K562 (cell line): ENCODE measurements at regions not wholly inside any gene's neighbourhood (a gene's known extent, or its start where the extent isn't known, plus 50 kb on each side); places are given as distances from the start of the nearest gene placed in this dataset.

Experiments used
- ATAC-seq: fragments of 200-7000 bp; cut with Tn5 transposase; 3 replicates; pipeline ENCODE4 v1.9.1; 2020; ENCODE audit warnings: moderate library complexity
- BruUV-seq: library from RNA; stranded (reverse); fragments of 400-500 nt; replicated peaks from 2 replicates; lab custom pipeline; 2021; lab: Mats Ljungman, UMichigan
- CTCF ChIA-PET: fragments of 300-600 bp; formaldehyde crosslinking; extraction: SDS; loops from one replicate; lab custom pipeline; 2021; ENCODE audit warnings: low intra/inter-chr PET ratio; lab: Yijun Ruan, JAX
- POLR2A ChIA-PET: fragments of 300-600, 350-650 bp; sonication (Branson Sonifier 250); formaldehyde crosslinking; extraction: SDS; loops from one replicate; lab custom pipeline; 2021; ENCODE audit warnings: antibody characterized with exemption, inconsistent platforms; lab: Yijun Ruan, JAX
- DNase-seq, 4 experiments: peaks; one replicate each; pipeline versions ENCODE4 v3.0.0 to v3.0.0-alpha.2; 2011 to 2018; ENCODE audit warnings: low spot score in 3 of 4, mixed read lengths in 3 of 4; ENCODE audit errors: extremely low read depth in 1 of 4
- FAIRE-seq: peaks from 2 replicates; lab custom pipeline; 2011; peaks lifted over from hg19 to GRCh38; lab: Jason Lieb, UNC
- H2AFZ ChIP-seq: 2 replicates; pipeline ENCODE4 v1.6.0; 2011; ENCODE audit warnings: low read depth, low read length, control low read depth, inconsistent platforms
- H3K27ac ChIP-seq: fragments of 200-600 bp; 3 replicates; pipeline ENCODE4 v1.8.0; 2011; ENCODE audit warnings: low read depth, mild to moderate bottlenecking, control low read depth, inconsistent platforms, low read length, moderate library complexity, mixed read lengths; ENCODE audit errors: extremely low read depth
- H3K27me3 ChIP-seq, 2 experiments: fragments of 300-600 bp in 1 of 2; 2 replicates in 1 of 2; 3 replicates in 1 of 2; pipeline versions ENCODE4 v1.6.0 to v1.8.0; 2011; ENCODE audit warnings: inconsistent platforms in 2 of 2, low read length in 2 of 2, mild to moderate bottlenecking in 1 of 2, mixed read lengths in 1 of 2, moderate library complexity in 1 of 2; ENCODE audit not compliant: control insufficient read depth in 2 of 2, insufficient read depth in 2 of 2
- H3K36me3 ChIP-seq: fragments of 300-600 bp; 3 replicates; pipeline ENCODE4 v1.8.0; 2011; ENCODE audit warnings: mild to moderate bottlenecking, low read length, inconsistent platforms; ENCODE audit not compliant: control insufficient read depth, insufficient read depth
- H3K4me1 ChIP-seq, 2 experiments: fragments of 200-600 bp in 1 of 2; replicated peaks in 1 of 2; 2 replicates in 1 of 2; 3 replicates in 1 of 2; pipeline versions ENCODE4 v1.5.1 to v1.8.0; 2011; ENCODE audit warnings: inconsistent platforms in 2 of 2, low read length in 2 of 2, mild to moderate bottlenecking in 1 of 2, mixed read lengths in 1 of 2, moderate library complexity in 1 of 2; ENCODE audit not compliant: control insufficient read depth in 2 of 2, insufficient read depth in 2 of 2
- H3K4me2 ChIP-seq: 2 replicates; pipeline ENCODE4 v1.6.1; 2011; ENCODE audit warnings: low read length, control low read depth, inconsistent platforms, mixed read lengths; ENCODE audit not compliant: insufficient read depth
- H3K4me3 ChIP-seq: fragments of 200-600 bp; sonication (generic), shearing (Covaris generic); 2 replicates; pipeline ENCODE4 v1.5.1; 2016; ENCODE audit warnings: control low read depth, inconsistent platforms
- H3K79me2 ChIP-seq: fragments of 200-600 bp; 3 replicates; pipeline ENCODE4 v1.8.0; 2011; ENCODE audit warnings: low read length, inconsistent platforms; ENCODE audit not compliant: control insufficient read depth, insufficient read depth
- H3K9ac ChIP-seq, 2 experiments: 2 replicates each; pipeline versions ENCODE4 v1.6.0 to v1.6.1; 2011; ENCODE audit warnings: low read depth in 2 of 2, low read length in 2 of 2, control low read depth in 1 of 2, inconsistent platforms in 1 of 2, mild to moderate bottlenecking in 1 of 2, mixed read lengths in 1 of 2; ENCODE audit not compliant: insufficient read depth in 1 of 2
- H3K9me1 ChIP-seq: one replicate; pipeline ENCODE4 v1.6.0; 2011; ENCODE audit warnings: inconsistent platforms, mild to moderate bottlenecking, low read length, moderate library complexity; ENCODE audit not compliant: control insufficient read depth, insufficient read depth
- H3K9me3 ChIP-seq: replicated peaks from 2 replicates; pipeline ENCODE4 v1.5.1; 2011; ENCODE audit warnings: low read depth, low read length, inconsistent platforms; ENCODE audit not compliant: control insufficient read depth, insufficient read depth
- H4K20me1 ChIP-seq: replicated peaks from 2 replicates; pipeline ENCODE4 v1.6.1; 2011; ENCODE audit warnings: low read length, inconsistent platforms, mixed read lengths; ENCODE audit not compliant: control insufficient read depth, insufficient read depth
- ARHGAP35 ChIP-seq: fragments of 450-650 bp; IDR thresholded peaks from 2 replicates; pipeline ENCODE4 v1.6.1; 2018; ENCODE audit not compliant: partially characterized antibody
- COPS2 ChIP-seq: fragments of 450-650 bp; conservative IDR thresholded peaks from 2 replicates; pipeline ENCODE4 v1.6.1; 2016; ENCODE audit warnings: mild to moderate bottlenecking, moderate library complexity
- HLTF ChIP-seq: fragments of 450-650 bp; IDR thresholded peaks from 2 replicates; pipeline ENCODE4 v1.6.1; 2016
- MAFF ChIP-seq: IDR thresholded peaks from 2 replicates; pipeline ENCODE4 v1.6.1; 2012; ENCODE audit warnings: low read length, improper control_type of control experiment
- POLR3G ChIP-seq: IDR thresholded peaks from 2 replicates; pipeline ENCODE4 v1.6.1; 2011; ENCODE audit not compliant: insufficient read length, insufficient replicate concordance; ENCODE audit errors: extremely low read depth
- PURB ChIP-seq: sonication (generic); formaldehyde crosslinking; IDR thresholded peaks from 2 replicates; pipeline ENCODE4 v1.9.0; 2021; ENCODE audit warnings: low read depth, mild to moderate bottlenecking, missing genetic modification reagents
- SAFB ChIP-seq: fragments of 200-400 bp; formaldehyde crosslinking; IDR thresholded peaks from 2 replicates; pipeline ENCODE4 v1.6.1; 2017; ENCODE audit warnings: low read depth, low read length, borderline replicate concordance
- TCF7 ChIP-seq: sonication (generic); IDR thresholded peaks from 2 replicates; pipeline ENCODE4 v1.6.1; 2016; ENCODE audit warnings: antibody characterized with exemption, borderline replicate concordance
- ZNF197 ChIP-seq: fragments of 200-800 bp; sonication (Bioruptor generic); IDR thresholded peaks from 2 replicates; pipeline ENCODE4 v1.6.1; 2016; ENCODE audit warnings: low read depth, missing genetic modification characterization, missing compliant biosample characterization
- ZNF512 ChIP-seq: IDR thresholded peaks from 2 replicates; pipeline ENCODE4 v1.6.1; 2016; ENCODE audit warnings: missing genetic modification characterization, missing compliant biosample characterization
- whole genome bisulfite sequencing: fragments of 100-300 bp; shearing (Covaris generic); methylation state at CpG from one replicate; pipeline ENCODE4 v1.1.6; 2016; ENCODE audit warnings: low coverage, mixed read lengths; ENCODE audit not compliant: insufficient coverage; ENCODE audit errors: missing lambda C conversion rate; 5-methylcytosine and 5-hydroxymethylcytosine counted together
- in situ Hi-C: fragments of 300-500 bp; cut with MboI; formaldehyde crosslinking; loops from 4 replicates; pipeline ENCODE4 v1.15.0; 2018; ENCODE audit warnings: inconsistent platforms, mixed read lengths
- intact Hi-C: fragments of 100-400 bp; cut with micrococcal nuclease; formaldehyde crosslinking; loops from 2 replicates; pipeline ENCODE4 v1.14.2; 2022

DNA sequence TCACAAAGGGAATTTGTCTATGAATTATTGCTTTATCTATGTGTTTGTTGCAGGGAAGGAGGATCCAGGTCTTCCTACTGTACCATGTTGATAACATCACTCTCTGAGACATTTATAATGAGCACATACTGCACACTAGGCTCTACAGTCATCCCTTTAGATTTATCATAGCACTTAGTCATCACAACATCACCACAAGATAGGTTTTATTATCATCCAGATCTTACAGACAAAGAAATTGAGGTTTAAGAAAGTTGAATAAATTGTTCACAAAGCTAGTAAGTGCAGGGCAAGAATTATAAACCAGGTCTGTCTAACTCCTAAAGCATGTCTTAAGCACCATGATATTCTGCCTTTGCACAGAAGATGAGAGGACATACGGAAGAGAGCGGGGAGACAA is 121.1 kb upstream of the ST6GALNAC5 start:
- no peak for TF ChIP-seq MAFF
- no peak for TF ChIP-seq HLTF
- TF ChIP-seq ZNF197 (CRISPR knock-in tag): no peak
- TF ChIP-seq COPS2: no peak
- no peak for TF ChIP-seq POLR3G
- TF ChIP-seq ZNF512 (tag): no peak
- no peak for TF ChIP-seq PURB (CRISPR knock-in tag)
- no peak for TF ChIP-seq ARHGAP35
- no peak for TF ChIP-seq SAFB
- no peak for TF ChIP-seq TCF7
- H2AFZ ChIP-seq: no peak overlapping the region
- H3K4me2 ChIP-seq: no peak overlapping the region
- no peak overlapping the region for H3K4me3 ChIP-seq
- intact Hi-C loops: no loop called here
- no peak for DNase-seq
- no peaks in the 10 kb centered on the region for H4K20me1 ChIP-seq
- 0% methylated on average over 1 of the region's 2 CpGs for WGBS
- no peaks in the 10 kb centered on the region for H3K79me2 ChIP-seq
- in situ Hi-C loops: no loop called here
- H3K36me3 ChIP-seq: no peaks in the 10 kb centered on the region
- ATAC-seq: no peak
- BruUV-seq: no TSS peak
- CTCF ChIA-PET: no interaction called here
- no peak overlapping the region for H3K27ac ChIP-seq
- no peaks in the 10 kb centered on the region for H3K4me1 ChIP-seq
- H3K27me3 ChIP-seq: no peaks in the 10 kb centered on the region
- no peaks in the 10 kb centered on the region for H3K9me1 ChIP-seq
- no peak overlapping the region for H3K9ac ChIP-seq
- H3K9me3 ChIP-seq: 0 out of 2 replicates have a peak, but pooled peaks cover 1% of the 10 kb centered on the region
- FAIRE-seq: no peak
- POLR2A ChIA-PET: no interaction called here
